D721Med (cell line): ENCODE measurements at regions not wholly inside any gene's neighbourhood (a gene's known extent, or its start where the extent isn't known, plus 50 kb on each side); places are given as distances from the start of the nearest gene placed in this dataset.

Source experiments
- DNase-seq: peaks from one replicate; pipeline ENCODE4 v3.0.0; 2011; ENCODE audit warnings: low spot score; ENCODE audit not compliant: insufficient read length
- FAIRE-seq: peaks from 2 replicates; lab custom pipeline; 2011; peaks lifted over from hg19 to GRCh38; lab: Jason Lieb, UNC
- CTCF ChIP-seq: IDR thresholded peaks from 2 replicates; pipeline ENCODE4 v1.5.1; 2012; ENCODE audit warnings: mild to moderate bottlenecking, control low read depth; ENCODE audit not compliant: insufficient read depth; ENCODE audit errors: missing control alignments

- TF ChIP-seq CTCF: no peak
- DNase-seq (no peak), FAIRE-seq (no peak)
Measured at GRCh38 chr3:102599819-102600576, 165.2 kb downstream of the ZPLD1 start.

- no peak for FAIRE-seq
- TF ChIP-seq CTCF: no peak
- no peak for DNase-seq
Measured at GRCh38 chr3:102605153-102605552, 170.3 kb downstream of the ZPLD1 start.

GRCh38 chr3:102608875-102609274 lies 174.1 kb downstream of the ZPLD1 start:
- FAIRE-seq: no peak

GRCh38 chr3:102614021-102614569 lies 179.3 kb downstream of the ZPLD1 start:
- DNase-seq: no peak
- no peak for TF ChIP-seq CTCF
- FAIRE-seq: no peak

More at GRCh38 chr3:102608875-102609274, 174.1 kb downstream of the ZPLD1 start:
- TF ChIP-seq CTCF: no peak
- DNase-seq: no peak

GRCh38 chr3:102614585-102614984 lies 179.8 kb downstream of the ZPLD1 start:
- no peak for DNase-seq
- FAIRE-seq: no peak

GRCh38 chr3:102617381-102617780 lies 182.6 kb downstream of the ZPLD1 start:
- FAIRE-seq: no peak
- no peak for TF ChIP-seq CTCF
- DNase-seq: no peak

More at GRCh38 chr3:102614585-102614984, 179.8 kb downstream of the ZPLD1 start:
- no peak for TF ChIP-seq CTCF

- FAIRE-seq (no peak), DNase-seq (no peak)
- TF ChIP-seq CTCF: no peak
Measured at GRCh38 chr3:102619361-102619760, 184.5 kb downstream of the ZPLD1 start.
